ENCODE measurements at regions not wholly inside any gene's neighbourhood (a gene's known extent, or its start where the extent isn't known, plus 50 kb on each side); places are given as distances from the start of the nearest gene placed in this dataset.

DNA sequence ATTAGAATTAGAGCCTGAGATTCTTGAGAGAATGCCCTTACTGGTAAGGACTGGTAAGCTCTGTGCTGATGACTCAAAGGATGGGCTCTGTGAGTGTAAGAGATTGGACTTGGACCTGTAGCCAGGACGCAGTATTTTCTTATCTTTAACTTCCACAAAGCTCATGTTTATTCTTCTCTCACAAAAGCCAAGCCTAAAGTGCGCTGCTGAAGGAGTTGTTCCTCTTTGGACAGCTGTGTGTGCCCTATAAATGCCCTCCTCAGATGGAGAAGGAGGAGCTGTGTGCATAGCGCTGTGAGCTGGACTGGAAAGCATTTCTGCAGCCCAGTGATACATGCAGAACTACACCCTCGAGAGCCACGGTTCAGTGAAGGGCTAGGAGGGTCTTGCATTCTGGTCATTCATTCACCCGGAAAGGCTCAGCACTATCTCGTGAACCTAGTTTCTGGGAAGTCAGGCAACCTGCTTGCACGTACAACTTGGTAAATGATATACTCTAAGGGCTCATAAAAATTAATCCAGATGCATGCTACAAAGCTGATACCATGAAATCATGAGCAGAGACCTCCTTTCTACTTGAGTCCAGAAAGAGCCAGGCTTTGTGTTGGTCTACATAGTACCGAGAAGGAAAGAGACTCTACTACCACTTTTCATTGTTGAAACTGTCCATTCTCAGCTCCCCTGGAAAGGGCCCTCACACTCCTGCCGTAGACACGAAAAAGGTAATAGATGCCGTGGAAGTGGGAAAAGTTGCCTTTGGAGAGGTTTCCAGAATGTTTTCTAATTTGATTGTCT lies 103.0 kb upstream of the TBL1XR1 start:
- no peak for DNase-seq (ENCODE audit: low read depth in 2 of 2)

DNA sequence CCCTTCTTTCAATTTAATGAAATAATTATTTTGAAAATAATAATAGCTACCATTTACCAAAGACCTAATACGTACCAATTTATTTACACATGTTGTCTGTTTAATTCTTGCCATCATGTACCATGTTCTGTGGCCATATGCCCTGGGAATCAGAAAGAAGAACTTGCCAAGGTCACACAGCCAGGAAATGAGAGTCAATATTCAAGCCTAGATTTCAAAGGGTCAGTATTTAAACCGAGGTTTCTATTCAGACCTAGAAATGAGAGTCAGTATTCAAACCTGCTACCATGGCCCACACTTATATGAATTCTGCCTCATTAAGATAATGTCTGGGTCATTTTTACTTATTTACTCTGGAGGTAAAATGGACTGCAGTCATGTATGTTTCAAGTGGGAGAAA lies 103.6 kb upstream of the TBL1XR1 start:
- DNase-seq (ENCODE audit: low read depth in 2 of 2) = no peak

DNA sequence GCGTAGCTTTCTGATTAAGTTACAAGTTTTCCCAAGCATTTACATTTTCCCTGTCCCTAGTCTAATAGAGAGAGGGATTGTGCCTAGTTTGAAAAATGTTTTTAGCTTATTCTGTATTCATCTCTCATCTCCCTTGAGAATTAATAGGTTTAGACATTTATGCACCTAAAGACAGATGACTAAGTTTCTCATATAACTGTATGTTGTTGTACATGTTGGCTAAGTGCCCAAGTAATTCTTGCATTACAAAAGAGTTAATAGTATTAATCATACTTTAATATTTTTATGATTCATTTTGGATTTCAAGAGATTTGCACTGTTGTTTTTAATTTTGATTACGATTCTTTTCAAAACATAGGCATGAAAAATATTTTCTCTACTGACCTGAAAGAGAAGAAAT lies 109.0 kb upstream of the TBL1XR1 start:
- DNase-seq (ENCODE audit: low read depth in 2 of 2) = no peak

DNA sequence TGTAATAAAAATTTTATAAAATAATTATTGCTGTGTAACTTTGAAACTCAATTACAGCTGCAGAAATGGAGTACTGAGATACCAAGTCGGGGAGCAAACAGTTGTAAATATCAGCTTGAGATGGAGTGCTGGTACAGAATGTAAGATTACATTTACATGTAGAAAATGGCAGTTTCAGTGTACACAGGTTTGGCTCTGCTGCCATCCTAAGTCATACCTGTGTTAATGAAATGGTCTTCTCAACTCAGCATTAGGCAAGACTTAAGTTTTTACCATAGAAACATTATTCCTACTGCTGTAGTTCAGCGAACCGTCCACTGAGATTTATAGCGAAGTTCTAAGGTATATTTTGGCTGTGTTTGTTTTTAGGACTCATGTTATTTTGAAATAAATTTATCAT lies 110.1 kb upstream of the TBL1XR1 start:
- no peak for DNase-seq (ENCODE audit: low read depth in 2 of 2)

DNA sequence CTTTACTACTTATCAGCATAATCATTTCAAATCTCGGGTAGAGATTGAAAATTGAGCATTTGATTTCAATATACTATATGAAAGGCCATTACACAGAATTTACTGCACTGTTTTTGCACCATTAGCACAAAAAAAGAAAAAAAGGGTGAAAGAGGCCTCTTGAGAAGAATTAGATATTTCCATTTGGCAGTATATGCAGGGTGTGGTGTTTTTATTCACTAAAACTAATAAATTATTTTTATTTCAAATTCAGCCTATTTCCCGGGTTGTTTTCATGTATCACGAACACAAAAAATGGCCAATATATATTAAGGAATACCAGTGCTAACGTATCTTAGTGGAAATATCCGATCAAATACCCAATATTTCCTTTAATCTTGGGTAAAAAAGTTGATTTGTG lies 110.5 kb upstream of the TBL1XR1 start:
- DNase-seq (ENCODE audit: low read depth in 2 of 2) = no peak

DNA sequence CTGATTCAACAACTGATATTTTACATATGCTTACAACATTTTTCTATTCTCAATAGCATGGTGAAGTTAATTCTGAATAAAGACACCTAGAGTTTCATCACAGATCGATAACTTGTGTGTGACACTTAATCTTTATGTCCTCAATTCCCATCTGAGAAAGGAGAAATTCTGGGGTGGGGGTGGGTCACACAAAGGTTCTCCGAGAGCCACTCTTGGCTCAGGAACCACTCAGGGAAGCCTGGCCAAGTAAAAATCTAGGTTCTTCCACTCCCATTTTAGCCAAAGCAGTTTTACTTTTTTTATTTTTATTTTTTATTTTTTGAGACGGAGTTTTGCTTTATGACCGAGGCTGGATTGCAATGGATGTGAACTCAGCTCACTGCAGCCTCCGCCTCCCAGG lies 111.0 kb upstream of the TBL1XR1 start:
- no peak for DNase-seq (ENCODE audit: low read depth in 2 of 2)

DNA sequence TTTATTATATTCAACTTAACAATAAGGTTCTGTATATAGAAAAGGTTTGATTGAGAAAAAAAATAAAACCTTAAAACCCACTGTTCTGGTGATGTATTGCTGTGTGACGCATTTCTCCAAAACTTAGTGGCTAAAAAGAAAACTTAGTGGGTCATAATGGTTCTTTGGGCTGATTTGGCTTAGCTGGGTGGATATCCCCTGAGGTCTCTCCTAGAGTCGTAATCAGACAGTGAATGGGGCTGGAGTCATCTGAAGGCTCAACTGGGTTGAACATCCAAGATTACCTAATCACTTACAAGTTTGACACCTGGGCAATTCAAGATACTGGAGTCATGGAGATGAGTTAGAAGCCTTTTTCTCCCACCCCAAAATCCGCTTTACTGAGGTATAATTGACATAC lies 111.6 kb upstream of the TBL1XR1 start:
- no peak for DNase-seq (ENCODE audit: low read depth in 2 of 2)

DNA sequence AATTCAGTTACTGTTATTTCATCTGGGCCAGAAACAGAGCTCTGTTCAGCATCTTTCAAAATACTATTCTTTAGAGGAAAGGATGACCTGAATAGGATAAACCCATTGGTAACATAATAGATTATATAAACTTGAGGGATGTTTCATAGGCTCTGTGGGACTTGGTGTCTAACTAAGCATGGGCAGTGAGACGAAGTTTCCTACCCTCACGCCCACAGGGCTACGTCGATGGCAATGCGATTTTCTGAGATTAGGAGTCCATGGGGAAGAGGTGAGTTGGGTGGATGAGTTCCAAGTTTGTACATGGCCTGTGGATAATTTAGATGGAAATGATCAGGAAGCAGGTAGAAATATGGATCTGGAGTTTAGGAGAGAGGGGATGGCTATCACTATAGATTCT lies 115.2 kb upstream of the TBL1XR1 start:
- DNase-seq (ENCODE audit: low read depth in 2 of 2) = no peak

DNA sequence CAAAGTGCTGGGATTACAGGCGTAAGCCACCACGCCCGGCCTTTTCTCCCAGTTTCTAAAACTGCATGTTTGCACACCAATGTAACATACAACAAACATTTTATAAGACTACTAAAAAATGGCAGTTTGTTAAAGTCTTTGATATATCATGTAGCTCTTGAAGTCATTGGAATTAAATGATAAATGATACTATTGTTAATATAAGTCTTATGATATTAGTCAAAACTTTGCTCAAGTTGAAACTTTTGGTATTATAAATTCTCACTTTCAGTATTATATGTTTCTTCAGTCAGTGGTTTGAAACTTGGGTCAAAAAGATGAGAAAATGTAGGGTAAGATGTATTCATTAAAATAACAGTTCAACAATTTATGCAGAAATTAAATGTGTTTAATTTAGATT lies 117.6 kb upstream of the TBL1XR1 start:
- DNase-seq (ENCODE audit: low read depth in 2 of 2) = no peak

DNA sequence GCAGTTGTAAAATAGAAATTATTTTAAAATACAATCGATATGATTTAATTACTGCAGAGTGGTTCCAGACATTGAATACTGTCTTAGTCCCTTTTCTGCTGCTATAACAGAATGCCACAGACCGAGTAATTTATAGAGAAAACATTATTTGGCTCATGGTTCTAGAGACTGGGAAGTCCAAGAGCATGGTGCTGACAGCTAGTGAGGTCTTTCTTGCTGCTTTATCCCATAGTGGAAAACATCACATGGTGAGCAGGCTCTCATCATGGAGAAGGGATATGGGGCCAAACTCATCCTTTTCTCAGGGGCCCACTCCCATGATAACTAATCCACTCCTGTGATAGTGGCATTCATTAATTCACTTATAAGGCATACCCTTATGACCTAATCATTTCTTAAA lies 120.0 kb upstream of the TBL1XR1 start:
- DNase-seq (ENCODE audit: low read depth in 2 of 2) = no peak

DNA sequence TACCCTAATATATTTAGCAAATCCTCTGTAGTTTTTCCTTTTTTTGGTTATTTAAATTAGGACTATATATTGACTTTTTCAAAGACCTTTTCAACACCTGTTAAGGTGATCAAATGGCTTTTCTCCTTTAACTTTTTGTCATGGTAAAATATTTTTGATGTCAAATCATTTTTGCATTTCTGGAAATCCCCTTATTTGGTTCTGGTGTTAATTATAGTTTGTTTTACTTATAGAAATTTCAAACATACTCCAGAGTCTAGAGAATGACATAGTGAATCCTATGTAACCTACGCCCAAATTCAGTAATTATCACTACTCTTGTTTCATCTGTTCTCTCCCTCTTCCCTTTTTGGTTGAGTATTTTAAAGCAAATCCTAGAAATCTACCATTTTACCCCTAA lies 121.3 kb upstream of the TBL1XR1 start:
- no peak for DNase-seq (ENCODE audit: low read depth in 2 of 2)

DNA sequence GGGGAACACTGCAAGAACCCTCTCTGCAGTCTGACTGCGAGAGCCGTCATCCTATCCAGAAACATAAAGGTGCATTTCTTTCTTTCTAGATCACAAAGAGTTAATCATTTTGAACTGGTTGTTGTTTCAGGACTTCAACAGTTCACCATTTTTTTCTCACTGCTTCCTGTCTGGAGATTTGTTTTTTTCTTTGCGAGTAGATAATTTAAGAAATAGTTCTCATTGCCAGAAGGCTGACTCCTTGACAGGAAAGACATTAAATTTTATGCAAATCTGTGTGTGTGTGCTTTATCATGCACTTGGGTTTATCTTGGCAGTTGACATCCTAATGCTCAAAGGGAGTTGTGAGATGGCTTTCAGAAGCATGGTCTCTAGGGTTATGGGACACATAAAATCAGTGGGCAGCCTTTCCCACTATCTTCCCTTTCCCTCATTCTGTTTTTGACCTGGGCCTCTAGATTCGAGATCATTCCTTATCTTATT lies 123.5 kb upstream of the TBL1XR1 start:
- no peak for DNase-seq (ENCODE audit: low read depth in 2 of 2)

DNA sequence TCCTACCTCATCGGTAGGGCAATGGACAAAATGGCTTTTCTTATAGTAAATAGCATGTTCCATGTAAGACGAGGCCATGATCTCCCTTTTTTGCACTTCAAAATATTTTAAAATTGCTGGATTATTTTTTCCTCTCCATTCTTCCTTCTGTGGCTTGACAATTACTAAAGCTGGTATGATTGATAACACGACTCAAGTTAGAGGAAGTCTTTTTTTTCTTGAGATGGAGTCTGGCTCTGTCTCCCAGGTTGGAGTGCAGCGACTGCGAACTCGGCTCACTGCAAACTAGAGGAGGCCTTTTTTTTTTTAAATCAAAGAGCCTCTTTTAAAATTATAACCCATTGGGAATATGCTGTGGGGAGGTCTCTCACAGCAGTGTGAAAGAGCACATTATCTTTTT lies 124.5 kb upstream of the TBL1XR1 start:
- DNase-seq (ENCODE audit: low read depth in 2 of 2) = no peak

DNA sequence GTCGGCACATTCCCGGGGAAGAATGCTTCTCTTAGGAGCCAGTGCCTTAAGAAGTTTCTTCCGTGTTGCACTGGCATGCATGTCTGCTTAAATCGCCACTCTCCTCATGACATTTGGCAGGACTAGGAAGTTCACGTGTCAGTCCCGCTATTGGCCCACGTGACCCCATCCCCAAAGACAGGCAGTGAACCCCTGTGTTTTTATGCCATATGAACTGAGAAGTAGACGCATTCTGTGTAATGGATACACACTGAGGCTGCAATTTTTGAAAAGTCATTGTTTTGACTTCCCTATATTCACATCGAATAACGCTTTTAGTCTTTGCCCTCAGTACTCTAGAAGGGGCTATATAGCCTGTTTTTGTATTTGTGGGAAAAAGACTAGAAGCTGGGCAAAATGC lies 125.6 kb upstream of the TBL1XR1 start:
- no peak for DNase-seq (ENCODE audit: low read depth in 2 of 2)

DNA sequence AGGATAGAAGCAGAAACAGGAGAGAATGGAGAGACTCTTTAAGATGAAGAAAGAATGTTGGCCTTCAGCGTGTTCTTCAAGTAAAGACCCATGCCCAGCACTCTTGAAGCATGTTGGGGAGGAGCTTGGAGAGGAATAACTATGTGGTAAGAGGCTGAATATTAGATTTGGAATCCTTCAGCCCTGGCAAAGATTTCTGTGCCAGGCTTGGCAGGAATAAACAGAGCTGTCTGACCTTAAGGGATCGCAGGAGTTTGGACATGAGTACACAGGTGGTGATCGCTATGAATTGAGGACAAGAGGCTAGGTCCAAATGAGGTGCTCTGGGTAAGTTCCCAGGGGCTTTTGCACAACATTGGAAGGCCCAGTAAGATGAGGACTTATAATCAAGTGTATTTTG lies 132.6 kb upstream of the TBL1XR1 start:
- no peak for DNase-seq (ENCODE audit: low read depth in 2 of 2)

DNA sequence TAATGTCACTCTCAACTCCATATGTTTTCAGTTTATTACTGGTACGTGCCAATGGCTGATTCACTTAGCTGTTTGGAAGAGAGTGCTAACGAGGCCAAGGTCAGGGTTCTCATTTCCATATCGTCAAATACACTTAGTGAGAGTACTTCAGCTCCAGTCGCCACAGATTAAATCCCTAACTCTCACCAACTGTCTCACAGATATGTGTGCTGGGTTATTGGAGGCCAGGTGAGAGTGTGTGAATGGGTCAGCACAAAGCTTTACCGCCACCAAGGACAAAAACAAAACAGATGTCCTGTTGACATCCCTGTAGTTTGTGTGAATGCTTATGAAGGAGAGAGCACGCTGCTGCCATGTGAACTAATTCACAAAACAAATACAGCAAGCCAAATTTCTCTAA lies 133.5 kb upstream of the TBL1XR1 start:
- DNase-seq (ENCODE audit: low read depth in 2 of 2) = no peak

DNA sequence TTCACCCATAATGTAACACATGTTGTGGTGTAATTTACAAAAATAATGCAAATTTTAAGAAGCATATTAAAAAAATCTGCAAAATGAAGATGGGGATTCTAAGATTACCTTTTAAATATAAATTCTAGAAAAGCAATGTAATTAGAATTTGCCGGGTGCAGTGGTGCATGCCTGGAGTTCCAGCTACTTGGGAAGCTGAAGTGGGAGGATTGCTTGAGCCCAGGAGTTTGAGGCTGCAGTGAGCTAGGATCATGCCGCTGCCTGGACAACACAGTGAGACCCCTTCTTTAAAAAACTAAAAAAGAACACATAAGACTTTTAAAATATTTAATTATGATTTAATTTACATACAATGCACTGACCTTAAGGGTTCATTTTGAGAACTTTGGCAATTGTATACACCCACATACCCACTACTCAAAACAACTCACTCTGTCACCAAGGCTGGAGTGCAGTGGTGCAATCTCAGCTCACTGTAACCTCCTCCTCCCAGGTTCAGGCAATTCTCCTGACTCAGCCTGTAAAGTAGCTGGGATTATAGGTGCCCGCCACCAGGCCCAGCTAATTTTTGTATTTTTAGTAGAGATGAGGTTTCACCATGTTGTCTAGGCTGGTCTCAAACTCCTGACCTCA lies 134.0 kb upstream of the TBL1XR1 start:
- DNase-seq (ENCODE audit: low read depth in 2 of 2) = no peak

DNA sequence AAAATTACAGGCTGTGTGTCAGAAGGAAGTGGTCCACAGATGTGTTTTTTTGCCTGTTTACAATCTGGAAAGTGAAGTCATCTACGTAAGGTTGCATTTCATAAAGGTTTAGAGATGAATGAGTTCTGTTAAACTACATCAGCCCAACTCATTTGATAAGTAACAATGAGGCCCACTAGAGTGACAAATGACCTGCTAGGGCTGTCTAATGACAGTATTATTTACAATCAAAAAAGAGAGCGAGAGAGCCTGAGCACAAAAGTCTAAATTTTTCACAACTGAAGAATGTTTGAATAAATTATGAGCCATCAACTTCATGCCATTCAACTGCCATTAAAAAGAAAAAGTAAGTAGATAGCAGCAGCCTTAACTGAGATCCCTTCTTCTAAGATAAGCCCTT lies 135.7 kb upstream of the TBL1XR1 start:
- no peak for DNase-seq (ENCODE audit: low read depth in 2 of 2)

DNA sequence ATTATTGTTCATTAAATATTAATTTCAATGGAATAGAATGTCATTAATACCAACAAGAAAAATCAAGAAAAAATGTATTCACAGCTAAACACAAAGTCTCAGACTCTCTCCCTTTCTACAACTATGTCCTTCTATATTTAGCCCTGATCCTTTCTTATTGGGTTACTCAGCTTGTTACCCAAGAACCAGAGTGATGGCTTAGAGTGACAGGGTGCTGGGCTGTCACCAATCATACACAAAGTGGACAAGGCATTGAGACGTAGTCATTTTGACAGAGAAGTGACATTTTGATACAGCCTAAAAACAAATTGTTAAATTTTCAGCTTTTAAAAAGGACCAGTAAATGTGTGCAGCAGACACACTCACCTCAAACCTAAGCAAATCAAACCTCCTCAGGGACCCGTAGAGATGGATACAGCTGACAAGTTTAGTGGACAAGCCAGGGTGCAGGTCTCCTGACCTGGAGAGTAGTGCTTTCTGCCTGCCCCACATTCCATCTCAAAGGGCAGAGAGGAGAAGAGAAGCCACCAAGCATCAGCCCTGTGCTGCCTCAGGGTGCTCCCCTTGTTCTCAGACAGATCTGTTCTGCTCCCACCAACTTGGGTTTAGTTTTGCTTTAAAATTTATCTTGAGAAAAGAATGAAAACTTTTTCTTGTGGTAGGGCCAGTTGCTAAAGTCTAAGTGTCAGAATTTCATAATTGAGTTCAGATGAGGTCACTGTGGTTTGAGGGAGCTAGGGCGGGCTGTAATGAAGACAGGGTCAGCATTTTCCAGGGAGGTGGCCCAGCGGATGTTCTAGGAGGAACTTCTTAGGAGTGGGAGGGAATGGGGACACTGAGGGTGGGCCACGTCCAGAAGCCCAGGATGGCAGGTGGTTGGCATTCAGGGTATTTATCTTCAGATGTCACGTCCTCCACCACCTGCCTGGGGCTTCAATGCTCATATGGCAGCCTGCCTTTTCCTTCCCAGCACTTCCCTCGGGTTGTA lies 136.5 kb upstream of the TBL1XR1 start:
- no peak for DNase-seq (ENCODE audit: low read depth in 2 of 2)

DNA sequence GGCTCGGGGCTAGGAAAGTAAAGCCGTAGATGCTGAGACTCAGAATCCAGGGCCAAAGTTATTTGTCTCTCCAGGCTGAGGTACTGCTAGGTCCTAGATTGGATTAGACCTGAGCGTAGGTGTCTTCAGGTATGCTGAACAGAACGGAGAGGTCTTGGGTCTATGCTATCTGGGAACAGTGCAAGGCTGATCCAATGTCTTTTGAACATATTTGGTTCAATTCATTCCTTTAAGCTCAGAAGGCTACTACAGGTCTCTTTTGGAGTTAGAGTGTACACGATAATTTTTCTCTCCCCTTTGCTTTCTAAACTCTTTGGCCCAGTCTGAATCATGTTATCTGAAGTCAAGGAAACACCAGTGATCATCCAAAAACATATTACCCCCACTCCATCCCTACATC lies 137.5 kb upstream of the TBL1XR1 start:
- no peak for DNase-seq (ENCODE audit: low read depth in 2 of 2)

DNA sequence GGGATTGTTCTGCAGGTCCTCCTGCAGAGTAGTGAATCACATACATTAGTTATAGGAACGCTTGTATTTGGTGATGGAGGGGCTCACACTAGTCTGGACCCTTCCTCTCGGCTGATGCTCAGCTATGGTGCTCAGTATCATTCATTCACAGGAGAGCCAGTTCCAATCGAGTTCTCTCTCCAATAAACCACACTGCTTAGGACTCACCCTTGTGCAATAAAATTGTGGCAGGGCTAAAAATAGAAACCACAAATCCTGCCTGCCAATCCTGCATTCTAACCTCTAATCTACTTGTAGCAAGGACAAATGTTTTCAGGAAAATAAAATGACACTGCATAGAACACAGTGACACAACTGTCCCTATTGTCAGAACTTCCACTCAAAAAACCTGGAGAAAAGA lies 138.4 kb upstream of the TBL1XR1 start:
- no peak for DNase-seq (ENCODE audit: low read depth in 2 of 2)

DNA sequence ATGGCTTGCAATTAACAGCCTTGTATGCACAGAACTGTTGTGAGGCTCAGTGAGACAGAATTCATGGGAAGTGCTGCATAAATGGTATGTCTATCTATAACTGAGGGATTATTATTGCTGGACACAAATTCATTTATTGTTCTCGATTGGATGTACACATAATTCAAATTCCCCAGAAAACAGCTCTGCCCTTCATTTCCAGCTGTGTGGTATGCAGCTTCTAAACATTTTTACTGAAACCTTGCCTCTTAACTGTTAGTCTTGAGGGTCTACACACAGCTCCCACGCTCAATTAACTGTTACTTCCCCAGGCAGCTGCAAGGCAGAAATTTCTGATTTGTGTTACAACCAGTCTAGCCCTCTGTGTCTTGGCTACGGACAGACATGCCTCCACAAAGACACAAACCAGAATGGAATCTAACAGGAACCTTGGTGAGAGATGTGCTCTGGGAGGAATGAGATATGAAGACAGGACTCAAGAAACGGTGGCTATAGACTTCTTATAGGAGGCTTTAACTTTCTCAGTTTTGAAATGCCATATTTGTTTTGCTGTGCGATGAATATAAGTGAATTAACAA lies 139.7 kb upstream of the TBL1XR1 start:
- DNase-seq (ENCODE audit: low read depth in 2 of 2) = no peak

All from stimulated activated CD4-positive, alpha-beta T cell treated with anti-CD3 and anti-CD28 coated beads, Interleukin-12 subunit alpha, Interleukin-12 subunit beta, amount 100 ng/mL, for 24 hours (primary cell).